H7 (cell line): ENCODE measurements at regions not wholly inside any gene's neighbourhood (a gene's known extent, or its start where the extent isn't known, plus 50 kb on each side); places are given as distances from the start of the nearest gene placed in this dataset.

Experiments
- DNase-seq: peaks from one replicate; pipeline ENCODE4 v3.0.0; 2012
- H3K27me3 ChIP-seq: 2 replicates; pipeline ENCODE4 v1.6.0; 2011; ENCODE audit warnings: mild to moderate bottlenecking, low read length; ENCODE audit not compliant: control insufficient read depth, insufficient read depth
- H3K36me3 ChIP-seq: replicated peaks from 2 replicates; pipeline ENCODE4 v1.5.1; 2011; ENCODE audit warnings: low read length; ENCODE audit not compliant: control insufficient read depth, insufficient read depth
- H3K4me3 ChIP-seq: 2 replicates; pipeline ENCODE4 v1.5.1; 2011; ENCODE audit warnings: low read depth, mild to moderate bottlenecking, control low read depth, low read length, moderate library complexity; ENCODE audit not compliant: insufficient read depth

DNA sequence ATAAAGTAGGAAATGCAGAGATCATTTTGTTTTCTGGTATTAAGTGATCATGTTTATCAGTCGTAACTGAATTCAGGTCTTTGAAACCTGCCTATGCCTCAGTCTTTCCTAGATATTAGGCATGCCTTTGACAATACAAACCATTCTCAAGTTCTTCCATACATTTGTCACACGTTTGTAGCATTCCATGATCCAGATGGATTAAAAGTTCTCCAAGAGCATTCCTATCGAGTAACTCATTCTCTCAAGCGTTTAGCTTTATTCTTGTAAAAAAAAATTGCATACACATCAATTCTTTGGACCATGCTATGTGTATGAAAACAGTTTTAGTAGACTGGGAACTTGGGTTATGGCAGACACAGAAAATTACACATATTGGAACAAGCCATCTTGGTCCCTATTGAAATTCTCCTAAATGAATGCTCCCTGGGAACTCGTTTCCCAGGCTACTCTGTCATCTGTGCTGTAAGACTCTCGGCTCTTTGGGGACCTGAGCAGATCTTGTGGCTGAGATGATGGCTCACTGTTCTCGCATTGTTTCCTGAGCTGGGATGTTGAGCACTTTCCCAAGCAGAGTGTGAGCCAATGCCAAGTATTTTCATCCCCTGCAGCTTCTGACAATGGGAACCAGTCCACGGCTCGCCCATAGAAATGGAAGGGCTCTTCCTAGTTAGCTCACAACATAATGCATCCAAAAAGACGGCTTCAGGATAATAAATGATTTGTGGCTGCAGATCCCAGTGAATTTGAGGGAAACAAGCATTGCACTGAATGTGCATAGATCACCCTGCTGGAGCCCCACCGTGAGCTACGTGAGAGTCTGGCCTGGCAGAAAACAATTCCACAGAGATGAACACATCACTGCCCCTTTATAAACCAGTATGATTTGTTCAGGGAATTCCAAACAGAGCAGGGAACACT, 230.2 kb downstream of the IRX1 start:
- DNase-seq = no peak
- no peak overlapping the region for H3K4me3 ChIP-seq
- no peaks in the 10 kb centered on the region for H3K27me3 ChIP-seq
- H3K36me3 ChIP-seq = no peaks in the 10 kb centered on the region

DNA sequence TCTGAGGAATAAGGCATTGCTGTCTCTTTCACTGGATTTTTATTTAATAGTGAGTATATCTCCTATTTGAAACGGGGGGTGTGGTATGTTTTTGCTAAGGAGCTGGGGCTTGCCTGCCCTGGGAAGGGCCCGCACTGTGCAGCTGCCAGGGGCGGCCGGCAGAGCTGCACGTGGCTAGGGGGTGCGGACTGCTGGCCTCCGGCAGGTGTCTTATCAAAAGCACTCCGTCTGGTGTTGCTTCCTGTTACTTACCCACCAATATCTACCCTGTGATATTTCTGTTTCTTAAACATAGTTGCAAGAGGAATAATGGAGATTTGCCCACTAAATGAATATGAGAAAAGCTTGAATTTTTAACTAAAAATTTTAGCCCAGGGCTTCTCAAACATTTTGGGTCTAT, 232.0 kb downstream of the IRX1 start:
- H3K36me3 ChIP-seq = no peaks in the 10 kb centered on the region
- DNase-seq = no peak
- no peak overlapping the region for H3K4me3 ChIP-seq
- H3K27me3 ChIP-seq = no peaks in the 10 kb centered on the region

DNA sequence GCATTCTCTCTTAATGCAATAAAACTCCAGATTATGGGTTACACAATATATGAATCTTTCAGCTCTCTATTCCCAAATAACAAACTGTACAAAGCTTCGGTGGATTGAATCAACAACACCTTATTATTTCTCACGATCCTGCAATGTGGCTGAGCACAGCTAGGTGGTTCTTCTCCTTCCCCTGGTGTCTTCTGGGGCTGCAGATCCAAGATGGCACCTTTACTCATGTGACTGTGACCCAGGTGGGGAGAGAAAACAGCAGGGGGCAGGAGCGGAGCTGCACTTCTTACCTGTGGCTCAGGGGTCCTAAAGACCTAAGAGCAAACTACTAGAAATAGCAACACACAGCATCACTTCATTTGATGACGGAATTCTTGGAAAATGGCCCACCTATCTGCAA, 233.1 kb downstream of the IRX1 start:
- no peaks in the 10 kb centered on the region for H3K36me3 ChIP-seq
- no peaks in the 10 kb centered on the region for H3K27me3 ChIP-seq
- no peak overlapping the region for H3K4me3 ChIP-seq
- peak; percentile 21 for DNase-seq

DNA sequence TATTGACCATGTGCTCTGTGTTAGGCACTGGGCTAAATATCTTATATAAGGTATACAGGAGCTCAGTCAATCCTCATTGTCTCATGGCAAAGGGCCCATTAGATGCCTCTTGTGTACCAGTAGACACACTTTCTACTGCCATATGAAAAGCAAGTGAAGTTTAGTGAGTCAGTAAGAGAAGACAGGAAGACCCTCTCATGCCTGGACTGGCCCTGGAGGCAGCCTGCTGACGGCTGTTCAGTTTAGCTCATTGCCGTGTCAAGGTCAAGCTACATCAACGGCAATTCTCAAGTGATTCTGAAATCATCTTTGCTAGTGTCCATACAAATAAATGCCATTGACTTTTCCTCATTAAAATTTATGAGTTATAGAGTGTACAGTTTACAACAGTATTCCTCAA, 237.9 kb downstream of the IRX1 start:
- no peaks in the 10 kb centered on the region for H3K36me3 ChIP-seq
- no peak for DNase-seq
- H3K27me3 ChIP-seq = no peaks in the 10 kb centered on the region
- no peak overlapping the region for H3K4me3 ChIP-seq

DNA sequence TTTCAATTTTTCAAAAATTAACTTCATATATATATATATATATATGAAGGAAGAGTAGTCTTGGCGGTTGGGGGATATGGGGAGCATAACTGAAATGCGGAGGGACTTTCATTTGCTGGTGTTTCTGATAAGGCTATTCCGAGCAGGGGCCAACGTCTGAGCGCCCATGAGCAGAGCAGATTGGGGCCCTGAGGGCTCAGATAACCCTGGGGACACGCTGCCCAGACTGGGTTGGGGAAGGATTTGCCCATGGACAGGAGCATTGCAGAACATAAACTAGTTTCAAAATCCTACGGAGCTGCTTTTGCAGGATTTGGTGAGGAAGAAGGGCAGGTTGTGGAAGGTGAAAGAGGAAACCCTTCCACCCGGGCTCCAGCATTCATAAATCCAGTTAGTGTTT, 240.2 kb downstream of the IRX1 start:
- no peak overlapping the region for H3K4me3 ChIP-seq
- no peaks in the 10 kb centered on the region for H3K27me3 ChIP-seq
- no peak for DNase-seq
- no peaks in the 10 kb centered on the region for H3K36me3 ChIP-seq

DNA sequence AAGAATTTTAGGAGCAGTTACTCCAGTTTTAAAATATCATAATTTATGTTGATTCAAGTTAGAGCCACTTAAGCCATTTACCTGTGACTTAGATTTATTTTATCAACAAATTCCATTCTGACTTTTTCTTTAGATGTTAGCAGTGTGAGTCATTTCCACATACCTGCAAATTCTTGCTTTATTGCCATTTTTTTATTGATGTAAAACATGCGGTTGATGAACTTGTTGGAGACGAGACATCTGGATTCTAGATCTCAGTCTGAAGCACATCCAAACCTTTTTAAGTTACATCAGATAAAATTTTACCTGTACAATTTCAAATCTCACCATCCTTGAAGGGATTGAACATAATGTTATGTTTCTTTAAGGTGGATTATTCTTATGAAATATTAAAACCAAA, 240.9 kb downstream of the IRX1 start:
- no peak for DNase-seq
- Histone ChIP-seq H3K4me3 (no peak overlapping the region), H3K36me3 (no peaks in the 10 kb centered on the region), H3K27me3 (no peaks in the 10 kb centered on the region)

DNA sequence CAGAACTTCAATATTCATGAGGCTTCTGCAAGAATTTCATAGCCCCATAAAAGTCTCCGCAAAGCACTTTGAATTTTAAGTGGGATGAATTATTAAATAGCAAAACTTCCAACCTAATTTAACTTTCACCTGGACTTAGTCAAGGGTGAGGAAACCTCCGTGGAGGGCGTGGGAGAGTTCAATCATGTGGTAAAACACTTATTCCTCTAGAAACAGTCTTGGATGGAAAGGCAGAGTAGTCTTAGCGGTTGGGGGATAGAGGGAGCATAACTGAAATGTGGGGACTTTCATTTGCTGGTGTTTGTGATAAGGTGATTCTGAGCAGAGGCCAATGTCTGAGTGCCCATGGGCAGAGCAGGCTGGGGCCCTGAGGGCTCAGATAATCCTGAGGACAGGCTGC, 241.9 kb downstream of the IRX1 start:
- H3K27me3 ChIP-seq = no peaks in the 10 kb centered on the region
- DNase-seq = no peak
- H3K36me3 ChIP-seq = no peaks in the 10 kb centered on the region
- H3K4me3 ChIP-seq = no peak overlapping the region

DNA sequence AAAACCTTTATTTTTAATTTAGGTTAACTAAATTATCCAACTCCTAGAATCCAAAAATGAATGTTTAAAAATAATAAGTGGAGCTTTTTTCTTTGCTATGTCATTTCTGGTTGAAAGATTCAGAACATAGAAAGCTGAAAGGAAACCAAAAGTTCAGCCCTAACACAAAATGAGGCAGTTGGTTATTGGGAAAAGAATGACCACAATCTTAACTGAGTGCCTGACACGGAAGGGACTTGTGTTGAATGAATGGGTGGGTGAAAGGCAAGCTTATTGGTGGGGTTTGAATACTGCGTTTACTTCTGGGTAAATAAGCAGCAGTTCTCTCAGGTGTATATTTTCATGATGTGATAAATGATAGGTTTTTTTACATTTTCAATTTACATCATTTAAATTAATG, 243.5 kb downstream of the IRX1 start:
- DNase-seq = no peak
- Histone ChIP-seq H3K27me3 (no peaks in the 10 kb centered on the region), H3K36me3 (no peaks in the 10 kb centered on the region), H3K4me3 (no peak overlapping the region)

DNA sequence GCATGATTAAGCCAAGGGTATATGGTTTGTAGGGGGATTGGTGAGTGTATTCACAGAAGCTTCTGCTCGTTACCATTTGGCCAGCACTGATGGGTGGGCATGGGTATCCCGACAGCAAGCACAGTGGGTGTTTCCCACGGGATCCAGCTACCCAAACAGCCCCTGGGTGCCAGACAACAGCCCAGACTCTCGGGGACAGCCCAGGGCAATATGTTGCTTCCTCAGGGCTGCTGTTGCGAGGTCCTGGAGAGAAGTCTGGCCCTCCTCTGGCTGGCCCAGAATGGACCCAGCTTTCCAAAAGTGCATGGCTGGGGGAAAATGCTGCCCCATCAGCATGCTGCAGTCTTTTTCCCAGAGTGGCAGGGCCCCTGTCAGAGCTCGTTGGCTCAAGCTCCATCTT, 247.0 kb downstream of the IRX1 start:
- H3K36me3 ChIP-seq = no peaks in the 10 kb centered on the region
- H3K4me3 ChIP-seq = no peak overlapping the region
- no peaks in the 10 kb centered on the region for H3K27me3 ChIP-seq
- DNase-seq = no peak

DNA sequence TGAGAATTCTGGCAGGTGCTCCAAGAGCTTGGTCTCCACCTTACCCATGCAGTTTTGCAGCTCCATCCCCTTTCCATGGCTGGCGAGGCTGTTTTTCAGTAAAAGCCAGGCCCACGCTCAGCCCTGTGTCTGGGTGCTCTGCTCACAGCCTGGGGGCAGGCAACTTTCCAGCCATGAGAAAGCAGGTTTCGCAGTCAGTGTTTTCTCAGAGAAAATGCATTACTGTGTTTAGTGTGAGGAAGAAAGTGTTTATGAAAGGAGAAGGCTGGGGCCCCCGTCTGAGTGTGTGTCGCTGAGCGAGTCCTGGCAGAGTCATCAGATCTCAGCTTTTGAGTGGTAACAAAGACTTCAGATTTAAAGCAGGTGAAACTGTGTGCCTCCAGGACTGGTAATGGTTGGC, 248.1 kb downstream of the IRX1 start:
- no peak for DNase-seq
- Histone ChIP-seq H3K27me3 (no peaks in the 10 kb centered on the region), H3K36me3 (no peaks in the 10 kb centered on the region), H3K4me3 (no peak overlapping the region)

DNA sequence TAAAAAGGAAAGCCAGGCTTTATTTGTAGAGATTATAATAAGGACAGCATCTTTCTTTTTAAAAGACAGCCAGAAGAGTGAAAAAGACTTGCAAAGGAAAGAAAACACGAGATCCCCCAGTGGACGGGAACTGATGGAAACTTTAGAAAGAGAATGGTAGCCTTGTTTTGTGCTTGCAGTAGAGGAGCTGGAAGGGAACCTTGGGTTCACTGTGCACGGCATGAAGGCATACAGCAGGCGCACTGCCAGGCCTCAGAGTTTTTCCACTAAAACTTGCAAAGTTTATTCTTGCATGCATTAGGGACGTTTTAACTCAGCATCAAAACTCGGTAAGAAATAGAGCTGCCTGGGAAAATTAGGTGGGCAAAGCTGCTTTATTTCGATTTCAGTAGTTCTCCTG, 248.6 kb downstream of the IRX1 start:
- no peaks in the 10 kb centered on the region for H3K36me3 ChIP-seq
- no peaks in the 10 kb centered on the region for H3K27me3 ChIP-seq
- no peak overlapping the region for H3K4me3 ChIP-seq
- no peak for DNase-seq

DNA sequence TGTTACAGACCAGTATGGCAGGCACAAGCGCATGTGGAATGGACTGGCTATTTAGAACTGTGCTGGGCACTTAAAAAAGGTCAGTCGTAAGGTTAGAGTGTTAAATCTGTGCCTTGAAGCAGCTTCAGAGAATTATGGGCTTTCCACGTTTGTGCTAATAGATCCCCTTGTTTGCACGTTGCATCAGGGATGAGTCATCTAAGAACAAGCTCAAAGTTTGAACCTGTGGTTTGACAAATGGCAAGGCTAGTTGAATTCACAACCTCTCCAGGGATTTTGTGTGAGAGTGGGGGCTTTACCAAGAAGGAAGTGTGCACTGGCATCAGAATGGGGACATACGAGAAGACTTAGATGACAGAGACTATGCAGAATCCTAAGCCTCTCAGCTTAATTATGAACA, 249.6 kb downstream of the IRX1 start:
- H3K4me3 ChIP-seq = no peak overlapping the region
- no peaks in the 10 kb centered on the region for H3K36me3 ChIP-seq
- DNase-seq = no peak
- H3K27me3 ChIP-seq = no peaks in the 10 kb centered on the region

DNA sequence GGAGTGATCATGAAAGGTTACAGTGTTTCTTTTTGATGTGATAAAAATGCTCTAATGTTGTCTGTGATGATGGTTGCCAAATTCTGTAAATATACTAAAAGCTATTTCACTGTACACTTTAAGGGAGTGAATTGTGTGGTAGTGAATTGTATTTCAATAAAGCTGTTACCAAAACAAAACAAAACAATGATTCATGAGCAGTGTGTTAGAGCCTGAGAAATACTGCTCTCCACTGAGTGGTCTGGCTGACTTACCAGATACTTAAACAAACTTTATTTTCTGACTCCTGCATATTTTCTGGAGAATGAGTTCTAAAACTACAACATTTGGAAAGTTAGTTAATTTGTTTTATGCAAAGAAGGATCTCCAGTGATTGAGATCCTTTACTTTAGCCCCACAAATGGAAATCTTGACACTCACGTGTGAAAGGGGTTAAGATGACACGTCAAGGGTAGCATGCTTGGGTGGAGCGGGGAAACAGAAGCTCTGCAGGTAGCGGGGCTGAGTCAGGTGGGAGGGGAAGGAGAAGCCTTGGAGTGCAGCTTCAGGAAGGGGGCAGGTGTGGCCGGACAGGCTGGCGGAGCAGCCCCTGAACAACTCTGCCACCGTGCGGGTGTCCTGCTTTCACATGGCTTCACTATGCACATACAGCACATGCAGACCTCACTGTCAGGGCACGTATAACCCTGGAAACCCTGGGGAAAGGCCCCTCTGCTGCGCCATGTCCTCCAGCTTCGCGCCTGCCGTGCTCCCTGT, 256.7 kb downstream of the IRX1 start:
- no peak overlapping the region for H3K4me3 ChIP-seq

DNA sequence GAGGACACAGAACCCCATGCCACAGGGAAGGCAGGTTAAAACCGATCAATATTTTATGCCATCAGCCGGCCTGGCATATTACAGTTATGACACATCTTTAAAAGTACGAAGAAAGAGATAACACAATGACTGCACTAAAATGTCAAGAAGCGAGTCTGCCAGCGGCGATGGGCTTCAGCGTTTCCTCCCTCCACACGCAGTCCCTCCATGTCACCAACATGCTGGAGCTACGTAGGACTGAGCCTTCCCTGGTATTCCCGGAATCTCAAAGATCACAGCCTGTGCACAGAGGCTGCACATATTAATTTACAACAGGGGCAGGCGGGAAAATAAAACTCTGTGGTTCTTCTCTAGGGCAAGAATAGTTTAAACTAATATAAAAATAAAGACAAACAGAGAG, 257.7 kb downstream of the IRX1 start:
- DNase-seq = no peak
- Histone ChIP-seq H3K36me3 (no peaks in the 10 kb centered on the region), H3K4me3 (no peak overlapping the region), H3K27me3 (no peaks in the 10 kb centered on the region)

More for the DNA sequence above, 256.7 kb downstream of the IRX1 start:
- no peaks in the 10 kb centered on the region for H3K36me3 ChIP-seq
- H3K27me3 ChIP-seq = no peaks in the 10 kb centered on the region
- DNase-seq = no peak

DNA sequence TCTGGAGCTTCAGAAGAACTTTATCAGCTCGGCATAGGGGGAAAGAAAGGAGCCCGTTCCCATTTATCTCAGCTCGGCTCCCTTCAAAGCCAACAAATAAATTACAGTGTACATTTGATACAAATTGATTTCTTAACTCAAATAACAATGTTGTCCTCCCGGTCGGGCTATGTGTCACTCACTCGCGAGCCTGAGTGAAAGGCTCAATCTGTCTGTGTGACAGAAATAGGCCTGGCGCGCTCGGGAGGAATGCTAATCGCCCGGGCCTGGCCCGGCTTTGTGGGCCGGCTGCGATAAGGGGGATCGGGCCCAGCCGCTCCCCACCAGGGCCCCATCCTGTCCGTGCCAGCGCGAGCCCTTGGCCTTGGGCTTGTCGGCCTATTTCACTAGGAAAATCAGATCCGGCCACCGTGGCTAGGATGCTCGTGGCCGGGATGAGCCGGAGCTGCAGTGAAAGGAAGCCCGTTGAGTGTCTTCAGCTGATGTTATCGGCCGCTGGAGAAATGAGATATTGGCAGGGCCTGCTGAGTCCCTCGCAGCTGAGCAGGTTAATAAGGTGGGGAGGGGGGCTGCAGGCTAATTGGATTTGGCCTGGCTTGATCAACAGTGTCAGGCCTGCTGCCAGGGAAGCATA, 258.7 kb downstream of the IRX1 start:
- DNase-seq = no peak
- H3K36me3 ChIP-seq = no peaks in the 10 kb centered on the region
- H3K27me3 ChIP-seq = no peaks in the 10 kb centered on the region
- no peak overlapping the region for H3K4me3 ChIP-seq
